LNCaP clone FGC (cell line): ENCODE measurements at regions not wholly inside any gene's neighbourhood (a gene's known extent, or its start where the extent isn't known, plus 50 kb on each side); places are given as distances from the start of the nearest gene placed in this dataset.

ENCODE experiments used
- DNase-seq: peaks from one replicate; pipeline ENCODE4 v3.0.0-alpha.2; 2011; ENCODE audit warnings: low read depth
- H3K4me3 ChIP-seq: 2 replicates; pipeline ENCODE4 v1.5.1; 2011; ENCODE audit warnings: mild to moderate bottlenecking, low read depth, low read length, control low read depth
- TF ChIP-seq, protein P1 (sequence below): IDR thresholded peaks from 2 replicates; pipeline ENCODE4 v1.5.1; 2012; ENCODE audit warnings: mild to moderate bottlenecking; ENCODE audit not compliant: control insufficient read depth, insufficient read depth; ENCODE audit errors: extremely low read depth

DNA sequence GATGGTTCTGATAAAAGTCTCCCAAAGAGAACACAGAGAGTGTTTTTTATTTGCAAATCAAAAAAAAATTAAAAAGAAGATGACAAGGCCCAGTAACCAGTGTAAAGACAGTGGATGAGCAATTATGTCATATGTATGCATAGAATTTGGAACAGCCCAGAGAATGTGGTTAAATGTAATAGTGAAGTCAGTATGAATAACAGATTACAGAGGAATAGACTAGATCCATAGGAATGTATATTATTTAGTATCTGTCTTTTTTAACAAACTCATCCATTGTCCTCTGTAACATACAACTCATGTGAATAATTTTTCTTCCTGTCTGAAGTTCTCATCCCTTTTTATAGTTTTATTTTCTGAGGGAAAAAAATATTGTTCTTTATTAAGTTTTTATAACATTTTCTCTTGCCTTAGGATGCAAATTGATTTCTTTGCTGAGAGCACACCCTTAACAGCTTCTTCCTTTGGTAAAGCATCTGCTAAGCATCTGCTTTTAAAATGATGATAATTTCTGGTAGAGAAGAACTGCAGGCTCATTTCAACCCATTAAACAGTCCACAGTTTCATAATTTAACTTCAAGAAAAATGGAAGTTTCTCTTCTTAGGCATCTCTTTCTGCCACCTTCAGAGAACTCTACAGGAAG lies 266.5 kb upstream of the MTNR1B start:
- H3K4me3 ChIP-seq, result no peak overlapping the region
- TF ChIP-seq, protein P1, sequence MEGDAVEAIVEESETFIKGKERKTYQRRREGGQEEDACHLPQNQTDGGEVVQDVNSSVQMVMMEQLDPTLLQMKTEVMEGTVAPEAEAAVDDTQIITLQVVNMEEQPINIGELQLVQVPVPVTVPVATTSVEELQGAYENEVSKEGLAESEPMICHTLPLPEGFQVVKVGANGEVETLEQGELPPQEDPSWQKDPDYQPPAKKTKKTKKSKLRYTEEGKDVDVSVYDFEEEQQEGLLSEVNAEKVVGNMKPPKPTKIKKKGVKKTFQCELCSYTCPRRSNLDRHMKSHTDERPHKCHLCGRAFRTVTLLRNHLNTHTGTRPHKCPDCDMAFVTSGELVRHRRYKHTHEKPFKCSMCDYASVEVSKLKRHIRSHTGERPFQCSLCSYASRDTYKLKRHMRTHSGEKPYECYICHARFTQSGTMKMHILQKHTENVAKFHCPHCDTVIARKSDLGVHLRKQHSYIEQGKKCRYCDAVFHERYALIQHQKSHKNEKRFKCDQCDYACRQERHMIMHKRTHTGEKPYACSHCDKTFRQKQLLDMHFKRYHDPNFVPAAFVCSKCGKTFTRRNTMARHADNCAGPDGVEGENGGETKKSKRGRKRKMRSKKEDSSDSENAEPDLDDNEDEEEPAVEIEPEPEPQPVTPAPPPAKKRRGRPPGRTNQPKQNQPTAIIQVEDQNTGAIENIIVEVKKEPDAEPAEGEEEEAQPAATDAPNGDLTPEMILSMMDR, result no peak
- no peak for DNase-seq

DNA sequence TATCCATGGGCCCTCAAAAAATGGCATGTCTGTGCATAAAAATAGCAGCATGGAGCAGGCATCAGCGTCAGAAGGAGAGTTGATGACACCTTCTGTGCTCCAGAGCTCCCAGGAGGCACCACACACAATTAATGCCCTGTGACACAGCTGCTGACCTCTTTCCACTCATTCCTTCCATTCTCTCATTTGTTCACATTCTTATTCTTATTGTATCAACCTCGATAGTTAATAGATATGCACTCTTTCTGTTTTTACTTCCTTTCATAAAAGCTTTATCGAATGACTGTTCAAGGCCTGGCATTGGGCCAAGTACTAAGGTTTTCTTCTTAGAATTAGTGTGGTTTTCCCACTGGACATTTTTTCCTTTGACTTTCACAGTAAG lies 266.0 kb upstream of the MTNR1B start:
- no peak for DNase-seq
- TF ChIP-seq, protein P1, result no peak
- no peak overlapping the region for H3K4me3 ChIP-seq

DNA sequence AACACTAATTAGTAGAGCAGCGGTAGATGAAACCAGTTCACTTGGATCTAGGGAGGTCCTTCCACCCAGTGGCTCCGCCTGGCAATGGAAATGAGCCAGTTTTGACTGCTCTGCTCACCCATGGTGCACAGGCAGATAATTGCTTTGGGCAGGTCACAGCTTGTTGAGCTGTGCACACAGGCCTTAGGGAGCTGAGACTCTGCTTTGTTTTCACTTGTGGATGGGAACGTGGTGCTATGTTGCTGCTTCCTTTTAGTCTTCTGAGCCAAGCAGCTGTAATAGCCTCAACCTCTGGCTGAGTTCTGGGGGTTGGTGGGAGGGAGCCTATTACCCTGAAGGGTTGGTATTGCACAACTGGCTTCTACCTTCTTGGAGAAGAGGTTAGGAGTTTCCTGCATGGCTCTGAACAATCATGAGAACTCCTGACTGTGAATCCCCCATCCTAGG lies 262.3 kb upstream of the MTNR1B start:
- no peak overlapping the region for H3K4me3 ChIP-seq
- no peak for DNase-seq
- TF ChIP-seq, protein P1, result no peak

DNA sequence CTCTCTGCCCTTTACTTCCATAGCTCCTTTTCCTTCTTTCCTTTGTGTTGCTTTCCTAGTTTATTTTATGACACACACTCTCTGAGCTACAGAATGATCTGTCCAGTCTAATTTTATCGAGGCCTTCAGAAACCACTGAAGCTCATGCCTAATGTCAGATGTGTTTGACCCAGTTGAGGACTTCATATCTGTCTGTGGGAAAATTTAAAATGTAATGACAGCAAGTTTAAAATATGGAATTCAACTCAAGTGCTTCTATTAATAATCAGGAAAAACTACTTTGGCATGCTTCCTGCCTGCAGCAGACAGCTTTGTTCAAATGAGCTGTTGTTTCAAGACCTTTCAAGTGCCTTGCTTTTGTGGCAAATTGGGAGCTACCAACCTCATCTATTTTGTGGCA lies 261.8 kb upstream of the MTNR1B start:
- no peak for DNase-seq
- TF ChIP-seq, protein P1, result no peak
- no peak overlapping the region for H3K4me3 ChIP-seq

DNA sequence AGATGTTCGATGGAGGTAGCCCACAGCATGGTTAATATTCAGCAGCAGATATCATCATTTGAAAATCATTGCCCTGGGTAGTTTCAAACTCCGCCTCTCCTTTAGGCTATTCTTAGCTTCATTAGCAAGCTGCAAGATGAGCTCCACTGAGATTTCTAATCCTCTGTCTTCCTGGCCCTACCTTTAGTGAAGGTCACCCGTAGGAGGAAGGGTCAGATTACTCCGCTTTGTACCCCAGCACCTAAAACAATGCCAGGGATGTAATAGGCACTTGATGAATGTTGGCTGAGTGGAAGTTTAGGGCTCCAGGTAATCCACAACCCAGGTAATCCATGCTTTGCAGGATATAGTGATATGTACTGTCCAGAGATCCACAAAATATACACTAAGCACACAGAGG lies 260.1 kb upstream of the MTNR1B start:
- TF ChIP-seq, protein P1, result no peak
- no peak overlapping the region for H3K4me3 ChIP-seq
- DNase-seq, result no peak

DNA sequence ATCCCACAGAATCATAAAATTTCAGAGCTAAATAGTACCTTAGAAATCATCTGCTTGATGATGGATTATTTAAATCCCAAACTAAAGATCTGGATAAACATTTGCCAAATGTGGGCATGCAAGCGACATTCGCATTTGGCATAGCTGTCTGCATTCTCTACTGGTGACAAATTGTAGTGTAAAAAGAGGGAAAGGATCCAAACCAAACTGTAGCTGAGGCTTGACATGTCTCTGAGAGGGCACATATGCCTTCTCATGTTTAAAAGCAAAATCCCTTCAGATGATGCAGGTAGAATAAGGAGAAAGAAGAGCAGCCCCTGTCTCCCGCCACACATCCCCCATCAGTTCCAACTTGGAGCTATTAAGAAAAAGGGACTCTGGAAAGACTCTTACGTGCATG lies 257.5 kb upstream of the MTNR1B start:
- no peak for DNase-seq
- TF ChIP-seq, protein P1, result no peak

DNA sequence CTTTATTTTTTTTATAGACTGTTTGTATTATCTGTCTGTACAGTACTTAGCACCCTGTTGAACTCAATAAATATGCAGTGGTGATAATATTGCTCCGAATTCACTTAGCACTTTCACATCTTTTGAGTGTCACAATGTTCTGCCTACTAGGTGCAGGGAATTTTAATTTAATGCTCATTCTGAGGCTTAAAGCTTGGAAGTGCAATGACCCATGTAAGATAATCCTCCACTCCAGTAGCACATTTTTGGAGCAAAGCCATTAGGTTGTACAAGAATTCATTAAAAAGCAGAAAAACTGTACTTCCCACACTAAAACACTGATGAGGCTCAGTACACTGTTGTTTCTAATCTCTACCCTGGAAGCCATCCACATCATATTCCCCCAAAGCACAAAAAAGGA lies 255.3 kb upstream of the MTNR1B start:
- DNase-seq, result no peak
- H3K4me3 ChIP-seq, result no peak overlapping the region
- TF ChIP-seq, protein P1, result no peak

More for the DNA sequence above, 257.5 kb upstream of the MTNR1B start:
- H3K4me3 ChIP-seq, result no peak overlapping the region
